Neural progenitor cell (in vitro differentiated cells): ENCODE measurements at regions not wholly inside any gene's neighbourhood (a gene's known extent, or its start where the extent isn't known, plus 50 kb on each side); places are given as distances from the start of the nearest gene placed in this dataset.

Experiments
- DNase-seq: peaks from one replicate; pipeline ENCODE4 v3.0.0-alpha.2; 2016; ENCODE audit warnings: low spot score
- H2AFZ ChIP-seq: fragments of 200-600 bp; sonication (generic); replicated peaks from 2 replicates; pipeline ENCODE4 v1.6.1; 2016; ENCODE audit warnings: antibody characterized with exemption
- H3F3A ChIP-seq: fragments of 200-600 bp; sonication (generic); 2 replicates; pipeline ENCODE4 v1.6.1; 2016; ENCODE audit warnings: antibody characterized with exemption, low read depth
- H3K27ac ChIP-seq: fragments of 200-600 bp; sonication (generic); 2 replicates; pipeline ENCODE4 v1.5.1; 2016; ENCODE audit warnings: mild to moderate bottlenecking
- H3K27me3 ChIP-seq: fragments of 200-600 bp; sonication (generic); 2 replicates; pipeline ENCODE4 v1.6.1; 2016; ENCODE audit warnings: mild to moderate bottlenecking, moderate library complexity
- H3K36me3 ChIP-seq: fragments of 200-600 bp; sonication (generic); 2 replicates; pipeline ENCODE4 v1.5.1; 2016
- H3K4me1 ChIP-seq: fragments of 200-600 bp; sonication (generic); 2 replicates; pipeline ENCODE4 v1.6.1; 2016; ENCODE audit warnings: mixed run types
- H3K4me2 ChIP-seq: fragments of 200-600 bp; sonication (generic); 2 replicates; pipeline ENCODE4 v1.6.1; 2016
- H3K4me3 ChIP-seq: fragments of 200-600 bp; sonication (generic); 2 replicates; pipeline ENCODE4 v1.5.1; 2016
- H3K79me2 ChIP-seq: fragments of 200-600 bp; sonication (generic); 2 replicates; pipeline ENCODE4 v1.6.1; 2016; ENCODE audit warnings: low read depth
- H3K9ac ChIP-seq: fragments of 200-600 bp; sonication (generic); 2 replicates; pipeline ENCODE4 v1.6.1; 2016
- H3K9me3 ChIP-seq: fragments of 200-600 bp; sonication (generic); 2 replicates; pipeline ENCODE4 v1.5.1; 2016; ENCODE audit warnings: low read depth
- H4K20me1 ChIP-seq: fragments of 200-600 bp; sonication (generic); 2 replicates; pipeline ENCODE4 v1.6.1; 2016; ENCODE audit warnings: low read depth
- H3K27ac Mint-ChIP-seq: 3 replicates; pipeline ENCODE4 v1.8.0; 2021; ENCODE audit warnings: mixed read lengths
- H3K27me3 Mint-ChIP-seq: 2 replicates; pipeline ENCODE4 v1.8.0; 2022; ENCODE audit warnings: low read depth, mild to moderate bottlenecking, inconsistent platforms, moderate library complexity, mixed read lengths; ENCODE audit not compliant: insufficient read depth
- H3K36me3 Mint-ChIP-seq: 3 replicates; pipeline ENCODE4 v1.8.0; 2021; ENCODE audit warnings: mixed read lengths
- H3K4me1 Mint-ChIP-seq: 3 replicates; pipeline ENCODE4 v1.8.0; 2021; ENCODE audit warnings: mixed read lengths
- H3K4me3 Mint-ChIP-seq: 3 replicates; pipeline ENCODE4 v1.8.0; 2021; ENCODE audit warnings: mild to moderate bottlenecking, moderate library complexity, mixed read lengths
- H3K9me3 Mint-ChIP-seq: 3 replicates; pipeline ENCODE4 v1.8.0; 2020; ENCODE audit warnings: mixed read lengths
- EZH2 ChIP-seq: fragments of 200-600 bp; sonication (generic); IDR thresholded peaks from 2 replicates; pipeline ENCODE4 v1.6.1; 2017; ENCODE audit warnings: antibody characterized with exemption, mild to moderate bottlenecking, moderate library complexity
- EZH2phosphoT487 ChIP-seq: fragments of 200-600 bp; sonication (generic); IDR thresholded peaks from 2 replicates; pipeline ENCODE4 v1.6.1; 2017; ENCODE audit warnings: antibody characterized with exemption
- TF ChIP-seq, protein P1 (sequence below): fragments of 200-600 bp; sonication (generic); IDR thresholded peaks from 2 replicates; pipeline ENCODE4 v1.5.1; 2017; ENCODE audit warnings: antibody characterized with exemption, mild to moderate bottlenecking

- Mint-ChIP-seq H3K4me1 (peaks cover 4% of the 10 kb centered on the region), H3K36me3 (no peaks in the 10 kb centered on the region), H3K27ac (no peak overlapping the region), H3K9me3 (no peaks in the 10 kb centered on the region), H3K4me3 (no peak overlapping the region), H3K27me3 (peaks cover 2% of the 10 kb centered on the region)
- Histone ChIP-seq H3K4me2 (no peak overlapping the region), H3K36me3 (no peaks in the 10 kb centered on the region), H3K9ac (no peak overlapping the region), H3K9me3 (no peaks in the 10 kb centered on the region), H3F3A (no peaks in the 10 kb centered on the region), H3K79me2 (no peaks in the 10 kb centered on the region), H3K4me1 (no peaks in the 10 kb centered on the region), H3K4me3 (no peak overlapping the region), H3K27ac (no peak overlapping the region), H4K20me1 (no peaks in the 10 kb centered on the region), H2AFZ (no peak overlapping the region), H3K27me3 (no peaks in the 10 kb centered on the region)
- DNase-seq: no peak
- TF ChIP-seq, protein P1, sequence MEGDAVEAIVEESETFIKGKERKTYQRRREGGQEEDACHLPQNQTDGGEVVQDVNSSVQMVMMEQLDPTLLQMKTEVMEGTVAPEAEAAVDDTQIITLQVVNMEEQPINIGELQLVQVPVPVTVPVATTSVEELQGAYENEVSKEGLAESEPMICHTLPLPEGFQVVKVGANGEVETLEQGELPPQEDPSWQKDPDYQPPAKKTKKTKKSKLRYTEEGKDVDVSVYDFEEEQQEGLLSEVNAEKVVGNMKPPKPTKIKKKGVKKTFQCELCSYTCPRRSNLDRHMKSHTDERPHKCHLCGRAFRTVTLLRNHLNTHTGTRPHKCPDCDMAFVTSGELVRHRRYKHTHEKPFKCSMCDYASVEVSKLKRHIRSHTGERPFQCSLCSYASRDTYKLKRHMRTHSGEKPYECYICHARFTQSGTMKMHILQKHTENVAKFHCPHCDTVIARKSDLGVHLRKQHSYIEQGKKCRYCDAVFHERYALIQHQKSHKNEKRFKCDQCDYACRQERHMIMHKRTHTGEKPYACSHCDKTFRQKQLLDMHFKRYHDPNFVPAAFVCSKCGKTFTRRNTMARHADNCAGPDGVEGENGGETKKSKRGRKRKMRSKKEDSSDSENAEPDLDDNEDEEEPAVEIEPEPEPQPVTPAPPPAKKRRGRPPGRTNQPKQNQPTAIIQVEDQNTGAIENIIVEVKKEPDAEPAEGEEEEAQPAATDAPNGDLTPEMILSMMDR: no peak
- TF ChIP-seq EZH2 (no peak), EZH2phosphoT487 (no peak)
Observed at GRCh38 chr15:39332846-39333245, 248.0 kb upstream of the THBS1 start.

DNA sequence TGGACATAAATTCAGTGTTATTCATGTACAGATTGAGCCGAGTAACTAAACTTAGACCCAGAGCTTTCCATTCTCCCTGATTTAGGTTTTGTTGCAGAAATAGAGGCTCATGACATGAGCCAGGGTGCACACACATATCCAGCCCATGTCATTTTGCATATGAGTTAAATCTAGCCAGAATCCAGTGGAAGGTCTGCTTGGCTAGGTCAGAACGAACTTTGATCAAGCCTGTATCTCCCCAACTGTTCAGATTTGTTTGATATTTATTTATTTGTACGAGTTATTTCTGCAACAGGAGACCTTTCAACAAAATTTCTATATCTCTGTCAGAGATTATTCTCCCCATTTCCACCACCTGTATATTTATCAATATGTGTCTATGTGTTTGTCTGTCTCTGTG, 247.5 kb upstream of the THBS1 start:
- Histone ChIP-seq H3K9me3 (no peaks in the 10 kb centered on the region), H3K27me3 (no peaks in the 10 kb centered on the region), H3K4me1 (no peaks in the 10 kb centered on the region), H3F3A (no peaks in the 10 kb centered on the region), H3K36me3 (no peaks in the 10 kb centered on the region), H3K4me2 (no peak overlapping the region), H3K27ac (no peak overlapping the region), H3K79me2 (no peaks in the 10 kb centered on the region), H3K9ac (no peak overlapping the region), H4K20me1 (no peaks in the 10 kb centered on the region), H2AFZ (no peak overlapping the region), H3K4me3 (no peak overlapping the region)
- no peak for DNase-seq
- TF ChIP-seq EZH2phosphoT487: no peak
- no peak for TF ChIP-seq EZH2
- TF ChIP-seq, protein P1: no peak
- Mint-ChIP-seq H3K9me3 (no peaks in the 10 kb centered on the region), H3K36me3 (no peaks in the 10 kb centered on the region), H3K4me3 (no peak overlapping the region), H3K27ac (no peak overlapping the region), H3K4me1 (peaks cover 4% of the 10 kb centered on the region), H3K27me3 (peaks cover 2% of the 10 kb centered on the region)

GRCh38 chr15:39333896-39334295, 247.0 kb upstream of the THBS1 start:
- Histone ChIP-seq H3K4me1 (no peaks in the 10 kb centered on the region), H3K4me3 (no peak overlapping the region), H3K27ac (no peak overlapping the region), H3K79me2 (no peaks in the 10 kb centered on the region), H3K36me3 (no peaks in the 10 kb centered on the region), H3K9ac (no peak overlapping the region), H4K20me1 (no peaks in the 10 kb centered on the region), H3K27me3 (no peaks in the 10 kb centered on the region), H3K9me3 (no peaks in the 10 kb centered on the region), H3K4me2 (no peak overlapping the region), H3F3A (no peaks in the 10 kb centered on the region), H2AFZ (no peak overlapping the region)
- TF ChIP-seq EZH2: no peak
- Mint-ChIP-seq H3K4me3 (no peak overlapping the region), H3K4me1 (peaks cover 4% of the 10 kb centered on the region), H3K27ac (no peak overlapping the region), H3K9me3 (no peaks in the 10 kb centered on the region), H3K36me3 (no peaks in the 10 kb centered on the region), H3K27me3 (peaks cover 4% of the 10 kb centered on the region)
- DNase-seq: no peak

GRCh38 chr15:39336926-39337325, 244.0 kb upstream of the THBS1 start:
- TF ChIP-seq, protein P1: no peak
- TF ChIP-seq EZH2 (no peak), EZH2phosphoT487 (no peak)
- H3K27me3 ChIP-seq: no peaks in the 10 kb centered on the region
- peaks cover 3% of the 10 kb centered on the region for H3K9me3 Mint-ChIP-seq
- H3F3A ChIP-seq: peaks cover 13% of the 10 kb centered on the region
- H3K4me2 ChIP-seq: no peak overlapping the region
- peaks cover 5% of the 10 kb centered on the region for H3K27me3 Mint-ChIP-seq
- H3K9me3 ChIP-seq: no peaks in the 10 kb centered on the region
- no peak overlapping the region for H3K4me3 Mint-ChIP-seq
- no peak overlapping the region for H3K4me3 ChIP-seq
- H4K20me1 ChIP-seq: no peaks in the 10 kb centered on the region
- H3K4me1 ChIP-seq: peaks cover 23% of the 10 kb centered on the region
- H3K36me3 ChIP-seq: no peaks in the 10 kb centered on the region
- H3K79me2 ChIP-seq: no peaks in the 10 kb centered on the region
- H2AFZ ChIP-seq: no peak overlapping the region
- H3K4me1 Mint-ChIP-seq: peaks cover 12% of the 10 kb centered on the region
- H3K9ac ChIP-seq: no peak overlapping the region
- no peak for DNase-seq
- no peaks in the 10 kb centered on the region for H3K36me3 Mint-ChIP-seq
- no peak overlapping the region for H3K27ac ChIP-seq
- no peak overlapping the region for H3K27ac Mint-ChIP-seq
